Loucy (cell line): ENCODE measurements at regions not wholly inside any gene's neighbourhood (a gene's known extent, or its start where the extent isn't known, plus 50 kb on each side); places are given as distances from the start of the nearest gene placed in this dataset.
"Not testable (repeated sequence)": the region's sequence is repeated elsewhere in the genome, so short reads cannot be mapped to it uniquely, and the experiment has no call there.

Experiments used
- H2AFZ ChIP-seq: fragments of 200-600 bp; sonication (generic); 2 replicates; pipeline ENCODE4 v1.6.0; 2016; ENCODE audit warnings: antibody characterized with exemption, mild to moderate bottlenecking, low read length, moderate library complexity
- H3F3A ChIP-seq: fragments of 200-600 bp; 2 replicates; pipeline ENCODE4 v1.6.0; 2016; ENCODE audit warnings: antibody characterized with exemption, low read depth, mild to moderate bottlenecking
- H3K27me3 ChIP-seq: fragments of 200-600 bp; sonication (generic); 2 replicates; pipeline ENCODE4 v1.6.1; 2014; ENCODE audit warnings: low read length, mild to moderate bottlenecking; ENCODE audit not compliant: insufficient read depth, poor library complexity, severe bottlenecking
- H3K36me3 ChIP-seq: fragments of 200-600 bp; sonication (generic); 2 replicates; pipeline ENCODE4 v1.6.1; 2016; ENCODE audit warnings: low read length; ENCODE audit not compliant: insufficient read depth
- H3K4me1 ChIP-seq: fragments of 200-600 bp; sonication (generic); 2 replicates; pipeline ENCODE4 v1.5.1; 2014; ENCODE audit warnings: low read length, mild to moderate bottlenecking; ENCODE audit not compliant: insufficient read depth, poor library complexity, severe bottlenecking
- H3K4me2 ChIP-seq: fragments of 200-600 bp; sonication (generic); 2 replicates; pipeline ENCODE4 v1.6.0; 2014; ENCODE audit warnings: antibody characterized with exemption, low read length, low read depth, mild to moderate bottlenecking; ENCODE audit not compliant: poor library complexity, severe bottlenecking
- H3K4me3 ChIP-seq: fragments of 200-600 bp; sonication (generic); 2 replicates; pipeline ENCODE4 v1.5.1; 2014; ENCODE audit warnings: low read length, mild to moderate bottlenecking, mixed read lengths; ENCODE audit not compliant: poor library complexity, severe bottlenecking
- H3K79me2 ChIP-seq: fragments of 200-600 bp; sonication (generic); 2 replicates; pipeline ENCODE4 v1.6.1; 2014; ENCODE audit warnings: low read length; ENCODE audit not compliant: insufficient read depth
- H3K9ac ChIP-seq: fragments of 200-600 bp; sonication (generic); 2 replicates; pipeline ENCODE4 v1.6.0; 2014; ENCODE audit warnings: mild to moderate bottlenecking, low read depth, low read length, moderate library complexity; ENCODE audit not compliant: poor library complexity, severe bottlenecking
- H3K9me2 ChIP-seq: fragments of 200-600 bp; sonication (generic); replicated peaks from 2 replicates; pipeline ENCODE4 v1.6.1; 2016; ENCODE audit warnings: low read depth, low read length, mixed read lengths
- H3K9me3 ChIP-seq: fragments of 200-600 bp; sonication (generic); 2 replicates; pipeline ENCODE4 v1.6.1; 2014; ENCODE audit warnings: mild to moderate bottlenecking, antibody characterized with exemption, low read length, low read depth; ENCODE audit not compliant: insufficient read depth
- H4K20me1 ChIP-seq: fragments of 200-600 bp; sonication (generic); 2 replicates; pipeline ENCODE4 v1.6.0; 2014; ENCODE audit warnings: antibody characterized with exemption, low read length, mild to moderate bottlenecking; ENCODE audit not compliant: insufficient read depth, poor library complexity, severe bottlenecking
- CTCF ChIP-seq: fragments of 200-600 bp; sonication (generic); conservative IDR thresholded peaks from 2 replicates; pipeline ENCODE4 v1.5.1; 2014; ENCODE audit warnings: mild to moderate bottlenecking, antibody characterized with exemption, low read length
- EZH2phosphoT487 ChIP-seq: fragments of 200-600 bp; IDR thresholded peaks from 2 replicates; pipeline ENCODE4 v1.6.1; 2018; ENCODE audit warnings: antibody characterized with exemption, mild to moderate bottlenecking, moderate library complexity, borderline replicate concordance

- Histone ChIP-seq H3K4me2 (no peak overlapping the region), H3K9ac (no peak overlapping the region), H3K27me3 (no peaks in the 10 kb centered on the region), H2AFZ (no peak overlapping the region), H3K36me3 (no peaks in the 10 kb centered on the region), H3K9me2 (no peaks in the 10 kb centered on the region), H3K79me2 (no peaks in the 10 kb centered on the region), H3F3A (no peaks in the 10 kb centered on the region), H4K20me1 (no peaks in the 10 kb centered on the region), H3K4me1 (no peaks in the 10 kb centered on the region), H3K4me3 (no peak overlapping the region), H3K9me3 (no peaks in the 10 kb centered on the region)
- no peak for TF ChIP-seq CTCF
- TF ChIP-seq EZH2phosphoT487, result no peak
These were observed 372.3 kb downstream of the HLX start for GRCh38 chr1:221251580-221251979.

GRCh38 chr1:221254813-221255212, 375.6 kb downstream of the HLX start:
- H3K9ac ChIP-seq, result no peak overlapping the region
- H3F3A ChIP-seq, result no peaks in the 10 kb centered on the region
- H3K4me2 ChIP-seq, result no peak overlapping the region
- no peaks in the 10 kb centered on the region for H3K79me2 ChIP-seq
- no peaks in the 10 kb centered on the region for H4K20me1 ChIP-seq
- TF ChIP-seq EZH2phosphoT487, result no peak
- no peak for TF ChIP-seq CTCF
- H3K36me3 ChIP-seq, result no peaks in the 10 kb centered on the region
- H3K4me1 ChIP-seq, result no peaks in the 10 kb centered on the region
- no peaks in the 10 kb centered on the region for H3K27me3 ChIP-seq
- no peak overlapping the region for H2AFZ ChIP-seq
- H3K9me3 ChIP-seq, result no peaks in the 10 kb centered on the region
- H3K9me2 ChIP-seq, result no peaks in the 10 kb centered on the region
- no peak overlapping the region for H3K4me3 ChIP-seq

GRCh38 chr1:221256773-221257172, 377.5 kb downstream of the HLX start:
- Histone ChIP-seq H3K27me3 (no peaks in the 10 kb centered on the region), H3K9ac (no peak overlapping the region), H3K4me1 (no peaks in the 10 kb centered on the region), H3K4me3 (no peak overlapping the region), H3K9me2 (no peaks in the 10 kb centered on the region), H3F3A (no peaks in the 10 kb centered on the region), H4K20me1 (no peaks in the 10 kb centered on the region), H3K36me3 (no peaks in the 10 kb centered on the region), H3K9me3 (no peaks in the 10 kb centered on the region), H3K79me2 (no peaks in the 10 kb centered on the region), H3K4me2 (no peak overlapping the region), H2AFZ (no peak overlapping the region)
- no peak for TF ChIP-seq EZH2phosphoT487
- no peak for TF ChIP-seq CTCF

GRCh38 chr1:221257548-221257947, 378.3 kb downstream of the HLX start:
- H3K4me2 ChIP-seq, H3K9me3 ChIP-seq, H3K4me1 ChIP-seq, H3K4me3 ChIP-seq, H3K79me2 ChIP-seq, H2AFZ ChIP-seq, H3K36me3 ChIP-seq, H3K9me2 ChIP-seq, H3F3A ChIP-seq, H3K9ac ChIP-seq, H3K27me3 ChIP-seq, H4K20me1 ChIP-seq: not testable (repeated sequence)

GRCh38 chr1:221262677-221263076, 383.4 kb downstream of the HLX start:
- not testable (repeated sequence) for H3K4me3 ChIP-seq, H2AFZ ChIP-seq

More at GRCh38 chr1:221262677-221263076, 383.4 kb downstream of the HLX start:
- not testable (repeated sequence) for H3K9me3 ChIP-seq, H3K9me2 ChIP-seq, H3K9ac ChIP-seq, H3F3A ChIP-seq, H3K36me3 ChIP-seq, H3K27me3 ChIP-seq, H3K79me2 ChIP-seq, H4K20me1 ChIP-seq, H3K4me2 ChIP-seq, H3K4me1 ChIP-seq
